ENCODE measurements at regions not wholly inside any gene's neighbourhood (a gene's known extent, or its start where the extent isn't known, plus 50 kb on each side); places are given as distances from the start of the nearest gene placed in this dataset.

GRCh38 chr1:232194424-232194823 is 435.5 kb downstream of the SIPA1L2 start:
- TF ChIP-seq CTCF (conservative IDR thresholded peaks at IDR 0.05; ENCODE audit: low read depth, low read length) (no peak), EZH2 (IDR thresholded peaks at IDR 0.05; ENCODE audit: borderline replicate concordance, low read depth, low read length, poor library complexity, severe bottlenecking) (no peak)
